GM03348 (cell line): ENCODE measurements at regions not wholly inside any gene's neighbourhood (a gene's known extent, or its start where the extent isn't known, plus 50 kb on each side); places are given as distances from the start of the nearest gene placed in this dataset.
A peak's percentile ranks its signal among the peaks of the same experiment; 100 is the strongest.
"Not testable (repeated sequence)": the region's sequence is repeated elsewhere in the genome, so short reads cannot be mapped to it uniquely, and the experiment has no call there.

Experiments
- DNase-seq: peaks from one replicate; pipeline ENCODE4 v3.0.0; 2012; ENCODE audit warnings: low spot score

DNA sequence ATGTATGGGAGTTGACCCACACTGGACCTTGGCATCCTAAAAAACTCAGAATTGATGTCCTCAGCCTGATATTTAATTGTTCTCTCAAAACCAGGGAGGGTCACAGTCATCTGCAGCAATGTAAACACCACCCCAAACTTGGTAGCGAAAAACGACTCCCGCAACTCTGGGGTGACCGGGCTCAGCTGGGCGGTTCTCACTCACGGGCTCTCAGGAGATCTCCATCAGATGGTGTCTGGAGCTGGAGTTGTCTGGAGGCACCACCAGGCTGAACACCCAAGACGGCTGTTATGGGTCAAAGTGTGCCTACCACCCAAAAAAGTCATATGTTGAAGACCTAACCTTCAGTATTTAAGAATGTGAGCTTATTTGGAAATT lies 50.9 kb upstream of the NXT1 start:
- DNase-seq, result no peak

GRCh38 chr20:23298926-23299672 lies 51.5 kb upstream of the NXT1 start:
- DNase-seq, result peak; percentile 44

DNA sequence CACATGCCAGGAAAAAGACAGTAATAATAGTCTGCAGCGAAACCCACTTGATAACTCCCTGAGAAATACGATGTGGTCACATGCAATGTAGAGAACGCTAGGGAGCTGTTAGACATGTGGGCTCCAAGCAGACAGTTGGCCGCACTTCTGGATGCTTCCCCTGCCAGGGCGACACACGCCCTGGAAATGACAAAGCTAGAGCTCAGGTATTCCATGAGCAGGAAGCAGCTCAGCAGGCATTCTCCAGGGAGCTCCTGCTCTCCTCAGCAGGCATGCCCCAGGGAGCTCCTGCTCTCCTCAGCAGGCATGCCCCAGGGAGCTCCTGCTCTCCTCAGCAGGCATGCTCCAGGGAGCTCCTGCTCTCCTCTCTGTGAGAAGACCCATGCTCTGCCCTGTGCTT lies 52.4 kb upstream of the NXT1 start:
- DNase-seq, result no peak

DNA sequence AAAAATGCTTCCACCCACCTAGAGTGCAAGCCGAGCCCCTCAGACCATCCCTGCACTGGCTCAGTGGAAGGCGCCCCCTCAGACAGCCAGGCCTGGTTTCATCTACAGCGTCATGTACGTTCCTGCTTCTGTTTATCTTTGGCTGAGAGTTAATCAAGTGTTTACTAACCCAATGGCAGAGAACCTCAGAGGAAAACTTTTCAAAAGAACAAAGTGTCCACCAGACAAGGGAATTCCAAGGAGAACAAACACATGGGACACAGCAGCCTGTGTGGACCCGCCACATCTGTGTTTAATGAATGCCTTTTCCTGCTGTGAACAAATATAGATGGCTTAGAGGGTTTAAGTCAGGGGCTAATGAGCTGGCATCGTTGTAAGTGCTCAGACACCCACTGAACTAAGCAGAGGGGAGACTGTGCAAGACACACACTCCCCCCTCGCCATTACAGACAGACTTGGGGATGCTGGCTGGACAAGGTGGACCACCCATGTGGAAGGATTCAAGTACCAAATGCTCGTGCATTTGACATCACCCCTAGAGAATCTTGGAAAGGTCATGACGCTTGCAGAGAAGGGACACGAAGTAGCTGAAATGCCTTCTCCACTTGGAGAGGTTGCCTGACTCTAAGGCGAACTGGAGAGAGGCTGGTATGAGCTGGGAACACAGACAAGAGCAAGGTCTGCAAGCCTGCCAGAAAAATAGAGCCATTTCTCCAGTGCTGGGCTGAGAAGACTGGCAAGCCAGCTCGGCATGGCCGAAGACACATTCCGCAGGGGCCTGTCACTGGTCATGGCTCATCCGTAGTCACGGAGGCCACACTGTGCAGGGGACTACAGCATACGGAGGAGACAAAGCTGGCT lies 53.5 kb upstream of the NXT1 start:
- peak; percentile 49 for DNase-seq

DNA sequence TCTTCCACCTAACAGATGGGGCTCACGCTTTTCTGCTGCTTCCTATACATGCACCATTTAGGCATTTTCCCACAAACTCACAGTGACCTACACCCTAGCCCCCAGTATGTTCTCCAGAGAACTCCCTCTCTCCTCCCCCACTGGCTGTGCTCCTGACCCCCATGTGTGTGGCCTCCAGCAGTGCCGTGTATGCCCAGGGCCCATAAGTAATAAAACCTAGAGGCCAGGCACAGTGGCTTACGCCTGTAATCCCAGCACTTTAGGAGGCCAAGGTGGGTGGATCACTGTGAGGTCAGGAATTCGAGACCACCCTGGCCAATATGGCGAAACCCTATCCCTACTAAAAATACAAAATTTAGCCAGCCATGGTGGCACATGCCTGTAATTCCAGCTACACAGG lies 54.7 kb upstream of the NXT1 start:
- DNase-seq, result no peak

DNA sequence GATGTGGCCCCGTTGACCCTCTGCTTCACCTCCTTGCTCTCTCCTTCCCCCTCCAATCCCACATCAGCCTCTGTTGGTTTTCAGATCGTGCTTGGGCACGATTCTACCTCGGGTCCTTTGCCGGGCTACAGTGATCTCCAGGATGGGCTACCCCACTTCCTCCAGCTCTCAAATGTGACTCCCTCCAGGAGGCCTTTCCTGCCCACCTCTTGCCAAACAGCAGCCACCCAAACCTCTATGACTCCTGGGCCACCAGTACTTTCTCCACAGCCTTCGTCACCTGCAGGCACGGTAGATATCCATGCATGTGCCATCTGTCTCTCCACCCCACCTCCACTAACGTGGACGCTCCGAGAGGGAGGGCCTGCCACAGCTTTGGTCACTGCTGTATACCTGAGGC lies 55.9 kb upstream of the NXT1 start:
- no peak for DNase-seq

DNA sequence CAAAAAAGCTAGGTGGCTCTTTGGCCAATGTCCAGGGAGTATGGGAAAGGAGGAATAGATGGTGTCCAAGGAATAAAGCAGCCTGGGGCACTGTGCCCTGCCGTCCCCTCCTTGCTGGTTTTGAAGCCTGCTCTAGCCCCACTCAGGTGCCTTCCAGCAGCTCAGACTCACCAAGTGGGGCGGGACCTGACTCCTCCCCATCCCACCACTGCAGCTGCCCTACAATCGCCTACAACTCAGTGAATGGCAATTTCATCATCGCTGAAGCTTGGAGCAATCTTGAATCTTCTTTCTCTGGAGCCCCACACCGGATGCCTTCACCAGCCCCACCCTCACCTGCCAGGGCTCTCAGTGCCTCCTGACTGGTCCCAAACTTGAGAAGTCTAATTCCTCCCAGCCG lies 56.4 kb upstream of the NXT1 start:
- no peak for DNase-seq

DNA sequence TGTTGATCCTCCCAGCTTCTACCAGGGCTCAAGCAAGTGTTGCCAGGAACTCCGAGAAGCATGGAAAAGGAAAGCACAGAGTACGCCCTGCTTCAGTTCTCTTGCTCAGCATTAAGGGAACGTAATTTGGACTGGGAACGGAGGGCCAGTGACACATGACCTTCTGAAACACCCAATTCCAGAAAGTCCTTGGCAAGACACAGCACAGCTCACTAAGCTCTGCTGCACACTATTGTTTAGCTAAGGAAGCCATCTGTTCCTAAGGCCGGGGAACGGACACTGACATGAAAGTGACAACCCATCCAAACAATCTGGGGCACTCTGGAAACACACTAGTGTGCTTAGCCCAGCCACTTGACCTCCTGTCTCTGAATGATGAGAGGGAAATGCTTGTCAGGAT lies 56.9 kb upstream of the NXT1 start:
- no peak for DNase-seq

GRCh38 chr20:23292311-23292710 lies 58.3 kb upstream of the NXT1 start:
- DNase-seq, result not testable (repeated sequence)

- DNase-seq, result no peak
Observed at GRCh38 chr20:23291575-23292240, 58.9 kb upstream of the NXT1 start.

GRCh38 chr20:23290761-23291574 lies 59.6 kb upstream of the NXT1 start:
- no peak for DNase-seq

GRCh38 chr20:23289724-23290395 lies 60.7 kb upstream of the NXT1 start:
- DNase-seq, result no peak

DNA sequence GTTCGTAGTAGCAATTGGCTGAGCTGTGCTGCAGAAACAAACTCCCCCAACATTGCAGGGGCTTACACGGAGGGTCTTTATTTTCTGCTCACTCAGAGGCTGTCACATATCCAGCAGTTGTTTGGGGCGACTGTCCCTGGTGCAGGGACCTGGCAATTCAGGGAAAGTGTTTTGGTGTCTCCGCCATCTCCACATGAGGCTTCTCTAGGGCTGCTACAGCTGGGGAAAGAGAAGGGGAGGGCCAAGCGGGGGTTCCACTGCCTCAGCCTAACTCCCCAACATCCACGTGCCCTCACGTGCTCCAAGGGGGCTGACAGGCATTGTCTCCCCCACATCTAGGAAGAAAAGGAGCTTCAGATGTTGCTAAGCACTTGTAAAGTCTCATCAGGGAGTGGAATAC lies 61.3 kb upstream of the NXT1 start:
- DNase-seq, result no peak

DNA sequence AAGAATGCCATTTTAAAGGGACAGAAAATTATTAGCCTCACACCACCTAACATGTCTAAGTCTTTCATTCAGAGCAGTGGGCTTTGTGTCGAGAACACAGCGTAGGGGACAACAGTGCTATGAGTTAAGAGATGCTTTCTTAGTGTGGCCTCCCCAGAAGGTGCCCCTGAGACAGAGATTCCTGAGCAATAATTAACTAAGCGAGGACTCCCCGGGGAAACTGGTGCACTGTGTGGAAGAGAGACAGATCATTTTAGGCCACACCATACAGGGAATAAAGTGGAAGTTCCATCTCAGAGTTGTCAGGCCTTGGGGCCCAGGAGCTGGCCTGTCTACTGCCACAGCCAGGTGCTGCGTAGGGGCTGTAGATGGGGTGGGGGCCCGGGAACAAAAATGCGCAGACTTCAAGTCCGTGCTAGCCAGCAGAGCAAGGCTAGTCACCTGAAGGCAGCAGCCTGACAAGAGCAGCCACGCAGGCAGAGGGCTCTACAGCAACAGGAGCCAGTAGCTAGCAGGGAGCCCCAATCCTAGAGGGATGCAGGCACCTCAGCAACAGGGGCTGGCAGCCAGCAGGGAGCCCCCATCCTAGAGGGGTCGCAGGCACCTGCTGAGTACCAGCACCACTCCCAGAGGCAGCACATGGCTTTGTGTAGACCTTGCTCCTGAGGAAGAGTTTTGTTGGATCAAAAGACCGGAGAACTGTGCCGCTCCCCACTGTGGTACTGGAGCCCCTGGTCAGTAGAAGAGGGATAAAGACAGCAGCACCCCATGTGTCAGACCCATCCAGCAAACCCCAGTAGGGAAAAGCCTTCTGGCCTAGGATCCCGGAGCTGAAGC lies 63.0 kb upstream of the NXT1 start:
- no peak for DNase-seq

GRCh38 chr20:23286346-23286745 lies 64.2 kb upstream of the NXT1 start:
- no peak for DNase-seq

GRCh38 chr20:23285536-23285935 lies 65.1 kb upstream of the NXT1 start:
- DNase-seq, result no peak

DNA sequence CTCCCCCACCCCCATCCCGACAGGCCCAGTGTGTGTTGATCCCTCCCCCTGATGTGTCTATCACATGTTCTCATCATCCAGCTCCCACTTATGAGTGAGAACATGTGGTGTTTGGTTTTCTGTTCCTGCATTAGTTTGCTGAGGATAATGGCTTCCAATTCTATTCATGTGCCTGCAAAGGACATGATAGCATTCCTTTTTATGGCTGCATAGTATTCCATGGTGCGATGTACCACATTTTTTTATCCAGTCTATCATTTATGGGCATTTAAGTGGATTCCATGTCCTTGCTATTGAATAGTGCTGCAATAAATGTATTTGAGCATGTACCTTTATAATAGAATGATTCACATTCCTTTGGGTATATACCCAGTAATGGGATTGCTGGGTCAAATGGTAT lies 66.6 kb upstream of the NXT1 start:
- DNase-seq, result no peak

DNA sequence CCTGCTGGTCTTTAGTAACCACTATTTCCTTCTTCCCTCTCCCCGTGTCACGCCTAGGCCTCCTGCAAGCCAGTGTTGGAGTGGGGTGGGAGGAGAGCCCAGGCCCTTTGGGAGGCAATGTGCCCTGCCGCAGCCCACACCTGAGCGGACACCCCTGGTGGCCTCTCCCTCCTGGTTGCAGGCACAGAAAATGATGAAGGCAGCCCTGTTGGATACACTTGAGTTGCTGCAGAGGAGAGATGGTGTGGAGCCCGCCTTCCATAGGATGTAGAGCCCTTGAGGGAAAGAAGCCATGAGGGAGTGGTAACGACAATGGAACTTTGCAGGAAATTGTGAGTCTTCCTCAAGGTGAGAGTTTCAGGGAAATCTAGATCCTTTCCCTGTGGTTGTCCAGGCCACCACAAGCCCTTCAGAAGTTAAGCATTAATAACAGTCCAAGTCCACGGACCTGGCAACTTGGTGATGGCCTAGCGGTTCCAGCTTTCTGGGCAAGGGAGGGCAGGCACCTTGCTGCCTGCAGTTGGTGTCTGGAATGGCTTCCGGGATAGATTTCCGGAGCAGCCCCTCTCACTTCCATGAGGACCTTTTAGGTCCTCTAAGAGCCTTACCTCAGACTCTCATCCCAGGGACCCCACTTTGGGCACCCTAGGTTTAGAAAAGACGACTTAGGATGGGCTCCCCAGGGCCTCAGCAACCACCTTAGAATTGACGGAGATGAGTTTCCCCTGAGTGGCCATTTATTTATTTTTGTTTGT lies 67.3 kb upstream of the NXT1 start:
- DNase-seq, result no peak

DNA sequence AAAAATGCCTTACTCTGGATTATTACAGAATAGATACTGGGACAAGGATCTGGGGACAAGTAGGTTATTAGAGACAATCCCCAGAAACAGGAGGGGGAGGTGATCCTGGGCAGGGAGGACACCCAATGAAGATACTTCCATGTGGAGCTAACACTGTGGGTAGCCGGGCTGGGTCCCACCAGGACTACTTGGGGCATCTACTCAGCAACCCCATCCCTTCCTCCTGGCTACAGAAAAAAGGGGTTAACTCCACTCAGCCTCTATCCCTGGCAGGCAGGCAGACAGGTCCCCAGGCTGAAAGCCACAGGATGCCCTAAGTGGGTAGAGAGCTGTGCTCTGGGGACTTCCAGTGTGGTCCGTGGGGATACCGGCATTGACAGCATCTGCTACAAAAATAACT lies 68.0 kb upstream of the NXT1 start:
- DNase-seq, result no peak

DNA sequence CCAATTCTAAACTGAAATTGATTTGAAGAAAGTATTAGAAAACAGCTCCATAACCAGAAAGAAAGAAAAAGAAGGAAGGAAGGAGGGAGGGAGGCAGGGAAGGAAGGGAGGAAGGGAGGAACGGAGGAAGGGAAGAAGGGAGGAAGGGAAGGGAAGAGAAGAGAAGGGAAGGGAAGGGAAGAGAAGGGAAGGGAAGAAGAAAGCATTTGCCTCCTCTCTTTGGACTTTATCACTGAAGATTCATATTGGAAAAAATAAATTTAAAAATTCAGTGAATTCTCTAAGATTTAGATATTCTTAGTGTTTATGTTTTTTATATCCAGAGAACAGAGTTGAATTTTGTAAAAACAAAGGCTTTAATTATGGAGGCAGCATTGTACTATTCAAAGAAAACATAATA lies 68.5 kb upstream of the NXT1 start:
- no peak for DNase-seq
